ENCODE measurements at regions not wholly inside any gene's neighbourhood (a gene's known extent, or its start where the extent isn't known, plus 50 kb on each side); places are given as distances from the start of the nearest gene placed in this dataset.

GRCh38 chr6:67615796-67616195 is 1019.3 kb upstream of the ADGRB3 start:
- no peak for DNase-seq
- H3K9me3 ChIP-seq (replicated peaks), result peaks cover 2% of the 10 kb centered on the region
- no peaks in the 10 kb centered on the region for H3K27me3 ChIP-seq (ENCODE audit: low read depth)
- no peak overlapping the region for H3K4me3 ChIP-seq
- no peaks in the 10 kb centered on the region for H3K36me3 ChIP-seq
- intact Hi-C loops (cut with micrococcal nuclease), result no loop called here
- H3K4me1 ChIP-seq, result no peaks in the 10 kb centered on the region
- TF ChIP-seq CTCF (IDR thresholded peaks at IDR 0.05; ENCODE audit: borderline replicate concordance), result no peak
- H3K27ac ChIP-seq (replicated peaks), result no peak overlapping the region

- no peak overlapping the region for H3K27ac ChIP-seq (replicated peaks)
- no peak overlapping the region for H3K4me3 ChIP-seq
- TF ChIP-seq CTCF (IDR thresholded peaks at IDR 0.05; ENCODE audit: borderline replicate concordance), result no peak
- no peaks in the 10 kb centered on the region for H3K27me3 ChIP-seq (ENCODE audit: low read depth)
- H3K4me1 ChIP-seq, result no peaks in the 10 kb centered on the region
- H3K36me3 ChIP-seq, result no peaks in the 10 kb centered on the region
- intact Hi-C loops (cut with micrococcal nuclease), result no loop called here
- H3K9me3 ChIP-seq (replicated peaks), result peaks cover 6% of the 10 kb centered on the region
- no peak for DNase-seq
Observed at GRCh38 chr6:67608099-67608749, 1026.9 kb upstream of the ADGRB3 start.

- H3K36me3 ChIP-seq, result no peaks in the 10 kb centered on the region
- intact Hi-C loops (cut with micrococcal nuclease), result no loop called here
- TF ChIP-seq CTCF (IDR thresholded peaks at IDR 0.05; ENCODE audit: borderline replicate concordance), result no peak
- no peaks in the 10 kb centered on the region for H3K27me3 ChIP-seq (ENCODE audit: low read depth)
- H3K9me3 ChIP-seq (replicated peaks), result peaks cover 6% of the 10 kb centered on the region
- no peak overlapping the region for H3K27ac ChIP-seq (replicated peaks)
- H3K4me1 ChIP-seq, result no peaks in the 10 kb centered on the region
- DNase-seq, result no peak
- H3K4me3 ChIP-seq, result no peak overlapping the region
Observed at GRCh38 chr6:67606906-67607828, 1027.9 kb upstream of the ADGRB3 start.

GRCh38 chr6:67594366-67594765 is 1040.7 kb upstream of the ADGRB3 start:
- no peaks in the 10 kb centered on the region for H3K4me1 ChIP-seq
- TF ChIP-seq CTCF (IDR thresholded peaks at IDR 0.05; ENCODE audit: borderline replicate concordance), result no peak
- intact Hi-C loops (cut with micrococcal nuclease), result no loop called here
- H3K4me3 ChIP-seq, result no peak overlapping the region
- no peaks in the 10 kb centered on the region for H3K36me3 ChIP-seq
- no peak overlapping the region for H3K27ac ChIP-seq (replicated peaks)
- H3K9me3 ChIP-seq (replicated peaks), result peaks cover 17% of the 10 kb centered on the region
- DNase-seq, result no peak
- H3K27me3 ChIP-seq (ENCODE audit: low read depth), result no peaks in the 10 kb centered on the region

GRCh38 chr6:67593247-67593646 is 1041.8 kb upstream of the ADGRB3 start:
- DNase-seq, result no peak
- Histone ChIP-seq H3K9me3 (replicated peaks) (peaks cover 26% of the 10 kb centered on the region), H3K4me3 (no peak overlapping the region), H3K36me3 (no peaks in the 10 kb centered on the region), H3K27ac (replicated peaks) (no peak overlapping the region), H3K4me1 (no peaks in the 10 kb centered on the region), H3K27me3 (ENCODE audit: low read depth) (no peaks in the 10 kb centered on the region)
- no peak for TF ChIP-seq CTCF (IDR thresholded peaks at IDR 0.05; ENCODE audit: borderline replicate concordance)
- intact Hi-C loops (cut with micrococcal nuclease), result no loop called here

All from left ventricle myocardium inferior (tissue), 1 donor.